Activated CD4-positive, alpha-beta T cell treated with anti-CD3 and anti-CD28 coated beads, Interleukin-2, amount 10 ng/mL, durations not matched to agents 7 days and 5 days (primary cell): ENCODE measurements at regions not wholly inside any gene's neighbourhood (a gene's known extent, or its start where the extent isn't known, plus 50 kb on each side); places are given as distances from the start of the nearest gene placed in this dataset.
A peak's percentile ranks its signal among the peaks of the same experiment; 100 is the strongest.

Experiments used
- CTCF ChIA-PET: fragments of 350-600 bp; sonication (Branson Sonifier 250); formaldehyde crosslinking; loops from one replicate; lab custom pipeline; 2021; ENCODE audit warnings: antibody characterized with exemption; lab: Charles Lee
- POLR2A ChIA-PET: fragments of 350-600 bp; sonication (Branson Sonifier 250); formaldehyde crosslinking; loops from one replicate; lab custom pipeline; 2021; ENCODE audit warnings: antibody characterized with exemption; lab: Charles Lee
- DNase-seq: peaks from one replicate; pipeline ENCODE4 v3.0.0-alpha.2; 2020
- H3K27ac Mint-ChIP-seq: one replicate; pipeline ENCODE4 v1.8.0; 2021; ENCODE audit warnings: mild to moderate bottlenecking, moderate library complexity, mixed read lengths
- H3K27me3 Mint-ChIP-seq: one replicate; pipeline ENCODE4 v1.8.0; 2021; ENCODE audit warnings: mixed read lengths
- H3K36me3 Mint-ChIP-seq: one replicate; pipeline ENCODE4 v1.8.0; 2021; ENCODE audit warnings: low read depth, mixed read lengths
- H3K4me1 Mint-ChIP-seq: one replicate; pipeline ENCODE4 v1.8.0; 2021; ENCODE audit warnings: mixed read lengths
- H3K4me3 Mint-ChIP-seq: one replicate; pipeline ENCODE4 v1.8.0; 2021; ENCODE audit warnings: mild to moderate bottlenecking, moderate library complexity, mixed read lengths
- H3K9me3 Mint-ChIP-seq: one replicate; pipeline ENCODE4 v1.8.0; 2021; ENCODE audit warnings: mixed read lengths

DNA sequence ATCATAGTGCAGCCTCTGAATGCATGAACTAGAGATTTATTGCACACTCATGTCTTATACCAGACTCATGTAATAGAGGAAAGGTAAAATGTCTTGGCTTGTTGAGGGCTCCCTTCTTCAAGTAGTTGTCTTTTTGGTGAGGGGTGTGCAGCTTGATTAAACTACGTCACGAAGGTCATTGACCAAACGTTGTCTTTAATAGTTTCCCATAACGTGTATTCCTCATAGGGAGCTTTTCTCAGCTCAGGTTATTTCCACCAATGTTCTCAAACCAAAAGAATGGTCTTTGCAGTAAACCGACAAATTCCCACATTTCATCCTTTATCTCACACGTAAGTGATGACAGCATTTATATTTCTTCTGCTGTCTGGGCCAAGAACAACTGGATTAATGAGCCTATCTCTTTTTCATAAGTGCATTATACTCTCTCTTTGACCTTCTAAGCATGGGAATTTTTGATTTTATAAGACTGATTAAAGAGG is 547.7 kb upstream of the ZEB2 start:
- Mint-ChIP-seq H3K27ac (no peak overlapping the region), H3K9me3 (peaks cover 5% of the 10 kb centered on the region), H3K36me3 (no peaks in the 10 kb centered on the region), H3K4me1 (no peaks in the 10 kb centered on the region), H3K27me3 (peaks cover 2% of the 10 kb centered on the region), H3K4me3 (no peak overlapping the region)
- POLR2A ChIA-PET = no interaction called here
- CTCF ChIA-PET = no interaction called here
- DNase-seq = no peak

DNA sequence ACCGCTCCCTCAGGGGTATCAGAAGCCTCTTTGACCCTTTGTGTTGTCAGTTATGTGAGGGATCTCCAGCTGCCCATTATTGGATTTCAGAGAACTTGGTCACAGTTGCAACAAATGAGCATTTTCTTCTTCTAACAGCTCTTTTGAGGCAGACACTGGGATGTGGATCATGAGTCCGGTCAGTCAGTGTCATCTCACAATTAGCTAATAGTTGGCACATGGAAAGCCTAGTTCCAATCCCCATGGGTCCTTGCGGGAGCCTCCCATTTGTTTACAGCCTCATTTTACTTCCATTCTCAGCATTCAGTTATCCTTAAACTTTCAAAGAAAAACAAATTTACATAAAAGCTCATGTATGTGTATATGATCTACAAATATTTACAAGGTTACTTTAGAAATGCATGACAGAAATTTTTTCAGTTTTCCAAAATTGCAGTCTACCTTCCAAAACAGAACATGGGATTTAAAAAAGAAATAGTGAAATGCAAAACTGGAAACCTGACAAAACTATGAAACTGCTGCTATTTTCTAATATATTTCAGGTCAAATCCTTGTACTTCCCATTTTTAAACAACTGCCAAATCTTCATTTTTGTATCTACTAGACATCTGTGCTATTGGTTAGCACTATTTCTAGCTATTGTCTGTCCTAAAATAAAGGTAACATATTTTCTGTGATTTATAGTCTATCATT is 547.1 kb upstream of the ZEB2 start:
- ChIA-PET CTCF (no interaction called here), POLR2A (no interaction called here)
- Mint-ChIP-seq H3K27me3 (peaks cover 2% of the 10 kb centered on the region), H3K36me3 (no peaks in the 10 kb centered on the region), H3K4me3 (no peak overlapping the region), H3K27ac (no peak overlapping the region), H3K4me1 (no peaks in the 10 kb centered on the region), H3K9me3 (peaks cover 5% of the 10 kb centered on the region)
- DNase-seq = no peak

DNA sequence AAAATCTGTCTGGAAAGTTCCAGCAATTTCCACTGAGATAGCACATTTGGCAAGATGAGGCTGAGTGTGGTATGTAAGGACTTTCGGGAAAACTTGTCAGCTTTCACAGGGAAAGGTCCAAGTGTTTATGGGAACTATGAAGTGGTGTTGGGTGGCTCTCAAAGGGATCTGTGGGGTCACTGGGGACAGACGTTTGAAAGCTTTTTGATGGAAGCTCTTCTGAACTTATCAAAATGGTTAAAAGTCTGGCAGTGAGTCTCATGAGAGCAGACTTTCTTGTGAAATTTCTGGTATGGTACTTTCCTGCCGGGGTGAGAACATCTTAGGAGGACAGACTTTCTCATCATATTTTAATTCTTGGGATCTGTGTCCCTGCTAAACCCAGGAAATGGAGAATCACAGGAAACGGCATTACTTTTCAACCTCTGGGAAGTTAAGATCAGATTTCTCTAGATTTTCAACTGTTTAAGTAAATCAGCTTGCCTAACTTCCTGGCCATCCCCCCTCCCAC is 546.3 kb upstream of the ZEB2 start:
- peaks cover 2% of the 10 kb centered on the region for H3K27me3 Mint-ChIP-seq
- DNase-seq = no peak
- ChIA-PET POLR2A (no interaction called here), CTCF (no interaction called here)
- no peaks in the 10 kb centered on the region for H3K36me3 Mint-ChIP-seq
- no peak overlapping the region for H3K27ac Mint-ChIP-seq
- H3K4me1 Mint-ChIP-seq = no peaks in the 10 kb centered on the region
- peaks cover 5% of the 10 kb centered on the region for H3K9me3 Mint-ChIP-seq
- no peak overlapping the region for H3K4me3 Mint-ChIP-seq

DNA sequence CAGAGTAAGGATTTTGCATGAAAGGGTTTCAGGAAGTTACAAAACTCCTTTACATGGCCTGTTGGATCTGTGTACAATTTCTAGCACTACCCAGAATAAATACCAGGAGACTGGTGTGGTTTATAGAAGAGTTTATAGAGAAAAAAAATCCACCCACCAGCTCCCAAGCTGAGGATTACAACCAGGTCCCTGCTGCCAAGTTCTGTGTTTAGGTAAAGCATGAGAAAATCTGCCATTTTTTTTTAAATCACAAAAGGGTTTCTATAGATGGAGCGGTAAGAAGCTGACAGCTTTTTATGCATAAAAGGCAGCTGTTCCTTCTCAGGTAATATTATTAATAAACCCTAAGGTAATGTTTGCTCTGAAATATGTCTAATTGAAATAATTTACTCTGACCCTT is 545.4 kb upstream of the ZEB2 start:
- no peak for DNase-seq
- CTCF ChIA-PET = no interaction called here
- Mint-ChIP-seq H3K27ac (no peak overlapping the region), H3K9me3 (peaks cover 5% of the 10 kb centered on the region), H3K36me3 (no peaks in the 10 kb centered on the region), H3K4me1 (no peaks in the 10 kb centered on the region), H3K4me3 (no peak overlapping the region), H3K27me3 (peaks cover 2% of the 10 kb centered on the region)
- POLR2A ChIA-PET = no interaction called here

DNA sequence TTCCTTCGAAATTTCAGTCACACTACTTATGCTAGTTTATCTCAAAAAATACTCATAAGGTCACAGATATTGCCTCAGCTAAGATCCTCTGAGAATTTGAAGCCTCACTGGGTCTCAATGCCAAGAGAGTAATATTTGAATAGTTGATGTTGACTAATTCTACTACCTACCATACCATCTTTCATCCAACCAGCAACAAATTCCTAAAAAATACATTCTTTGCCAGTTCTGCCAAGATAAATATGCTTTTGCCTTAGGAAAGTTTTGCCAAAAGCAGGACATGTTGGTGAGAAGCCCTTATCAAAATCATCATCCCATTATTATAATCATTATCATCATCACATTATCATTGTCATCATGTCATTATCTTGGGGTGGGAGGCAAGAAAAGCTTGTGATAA is 544.6 kb upstream of the ZEB2 start:
- ChIA-PET CTCF (no interaction called here), POLR2A (no interaction called here)
- Mint-ChIP-seq H3K4me1 (no peaks in the 10 kb centered on the region), H3K9me3 (peaks cover 5% of the 10 kb centered on the region), H3K4me3 (no peak overlapping the region), H3K27ac (no peak overlapping the region), H3K36me3 (no peaks in the 10 kb centered on the region), H3K27me3 (peaks cover 2% of the 10 kb centered on the region)
- DNase-seq = no peak

DNA sequence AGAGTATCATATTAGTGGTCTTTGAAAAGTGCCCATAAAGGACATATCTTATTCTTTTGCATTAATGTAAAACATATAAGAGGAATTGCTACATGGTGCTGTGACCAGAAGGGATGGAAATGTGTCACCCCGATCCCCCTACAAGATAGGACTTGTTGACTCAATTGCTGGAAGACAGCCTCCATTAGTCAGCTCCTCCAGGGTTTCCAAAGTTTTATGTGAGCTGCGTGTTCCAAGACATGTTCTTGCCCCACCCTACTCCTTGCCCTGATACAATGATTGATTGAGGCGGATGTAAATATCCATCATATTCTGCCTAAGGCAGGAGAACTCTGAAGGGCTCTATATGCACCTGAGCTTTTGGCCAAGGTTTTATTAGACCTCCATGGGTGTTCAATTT is 541.0 kb upstream of the ZEB2 start:
- ChIA-PET CTCF (no interaction called here), POLR2A (no interaction called here)
- Mint-ChIP-seq H3K4me1 (no peaks in the 10 kb centered on the region), H3K36me3 (no peaks in the 10 kb centered on the region), H3K4me3 (no peak overlapping the region), H3K27me3 (peaks cover 2% of the 10 kb centered on the region), H3K27ac (no peak overlapping the region), H3K9me3 (peaks cover 5% of the 10 kb centered on the region)
- DNase-seq = no peak

DNA sequence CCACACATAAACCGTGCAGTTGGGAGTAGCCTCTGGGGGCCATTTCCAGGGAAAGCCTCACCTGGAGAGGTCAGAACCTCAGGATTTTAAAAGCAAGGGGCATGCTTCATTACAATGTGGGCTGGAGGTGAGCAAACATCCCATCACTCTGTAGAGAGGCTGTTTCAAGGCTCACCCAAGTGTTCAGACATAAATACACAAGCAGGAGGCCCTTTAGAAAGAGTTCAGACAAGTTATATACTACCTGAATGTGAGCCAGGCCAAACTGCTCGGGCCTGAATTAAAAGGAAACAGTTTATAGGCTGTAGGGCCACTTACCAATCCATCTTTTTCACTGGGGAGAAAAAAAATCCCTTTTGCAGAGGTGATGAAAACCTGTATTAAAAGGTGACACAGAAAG is 540.0 kb upstream of the ZEB2 start:
- peaks cover 5% of the 10 kb centered on the region for H3K9me3 Mint-ChIP-seq
- H3K27ac Mint-ChIP-seq = no peak overlapping the region
- CTCF ChIA-PET = no interaction called here

DNA sequence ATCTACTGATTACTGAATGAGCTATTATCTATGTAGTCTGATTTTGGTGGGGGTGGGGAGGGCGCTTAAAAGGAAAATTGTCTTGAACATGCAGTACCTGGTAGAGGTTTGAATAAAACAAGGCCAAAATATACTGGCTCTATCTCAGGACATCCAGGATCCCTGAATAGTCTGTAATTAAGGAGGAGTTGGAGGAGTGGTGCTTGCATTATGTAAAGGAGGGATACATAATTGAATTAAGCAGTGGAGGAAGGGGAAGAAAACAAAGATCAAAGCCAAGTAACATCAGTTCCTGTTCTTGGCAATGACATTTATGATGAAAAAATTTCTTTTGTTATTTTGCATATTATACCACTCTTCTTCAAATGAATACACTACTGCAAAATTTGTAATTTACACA is 539.4 kb upstream of the ZEB2 start:
- no peak overlapping the region for H3K4me3 Mint-ChIP-seq
- no peaks in the 10 kb centered on the region for H3K36me3 Mint-ChIP-seq
- H3K27me3 Mint-ChIP-seq = peaks cover 2% of the 10 kb centered on the region
- CTCF ChIA-PET = no interaction called here
- no peak overlapping the region for H3K27ac Mint-ChIP-seq
- POLR2A ChIA-PET = no interaction called here
- peaks cover 5% of the 10 kb centered on the region for H3K9me3 Mint-ChIP-seq
- DNase-seq = no peak
- H3K4me1 Mint-ChIP-seq = no peaks in the 10 kb centered on the region

More for the DNA sequence above, 540.0 kb upstream of the ZEB2 start:
- POLR2A ChIA-PET = no interaction called here
- no peaks in the 10 kb centered on the region for H3K4me1 Mint-ChIP-seq
- H3K27me3 Mint-ChIP-seq = peaks cover 2% of the 10 kb centered on the region
- H3K4me3 Mint-ChIP-seq = no peak overlapping the region
- H3K36me3 Mint-ChIP-seq = no peaks in the 10 kb centered on the region
- no peak for DNase-seq

DNA sequence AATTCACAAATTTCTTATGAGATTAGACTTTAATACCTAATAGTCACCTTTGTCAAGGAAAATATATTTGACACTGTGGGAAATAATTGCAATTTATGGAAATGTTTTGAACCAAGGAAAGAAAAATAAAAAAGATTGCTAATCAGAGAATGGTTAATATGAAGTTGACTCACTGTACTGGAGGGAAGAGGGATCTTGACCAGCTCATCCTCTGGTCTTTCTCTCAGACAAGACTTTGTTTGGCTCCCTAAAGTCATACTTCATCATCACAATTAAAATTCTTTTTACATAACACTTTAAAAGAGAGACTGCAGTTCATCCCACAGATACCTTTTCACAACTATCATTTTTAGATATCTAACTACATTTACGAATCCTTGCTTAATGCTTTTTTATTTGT is 538.5 kb upstream of the ZEB2 start:
- peaks cover under 1% of the 10 kb centered on the region for H3K27me3 Mint-ChIP-seq
- no peak overlapping the region for H3K27ac Mint-ChIP-seq
- H3K4me1 Mint-ChIP-seq = no peaks in the 10 kb centered on the region
- no peak for DNase-seq
- CTCF ChIA-PET = no interaction called here
- no peaks in the 10 kb centered on the region for H3K36me3 Mint-ChIP-seq
- POLR2A ChIA-PET = no interaction called here
- H3K4me3 Mint-ChIP-seq = no peak overlapping the region
- peaks cover 4% of the 10 kb centered on the region for H3K9me3 Mint-ChIP-seq

DNA sequence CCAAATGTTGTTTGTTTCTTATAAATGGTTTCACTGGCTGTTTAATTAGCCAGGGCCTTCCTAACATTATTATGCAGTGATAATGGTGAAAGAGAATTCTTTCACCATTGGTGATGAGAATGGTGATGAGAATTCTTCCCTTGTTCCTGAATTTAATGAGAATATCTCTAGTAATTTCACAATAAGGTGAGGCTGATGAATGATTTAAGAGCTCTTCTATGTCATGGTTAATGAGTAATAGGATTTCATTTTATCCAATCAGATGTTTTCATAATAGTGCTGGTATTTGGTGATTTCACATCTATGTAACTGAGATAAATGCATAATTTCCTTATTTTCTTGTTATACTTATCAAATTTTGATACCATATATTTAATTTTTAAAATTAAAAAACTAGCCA is 535.7 kb upstream of the ZEB2 start:
- POLR2A ChIA-PET = no interaction called here
- Mint-ChIP-seq H3K27ac (no peak overlapping the region), H3K4me3 (no peak overlapping the region), H3K27me3 (no peaks in the 10 kb centered on the region), H3K4me1 (no peaks in the 10 kb centered on the region), H3K36me3 (no peaks in the 10 kb centered on the region), H3K9me3 (no peaks in the 10 kb centered on the region)
- no peak for DNase-seq
- CTCF ChIA-PET = no interaction called here

DNA sequence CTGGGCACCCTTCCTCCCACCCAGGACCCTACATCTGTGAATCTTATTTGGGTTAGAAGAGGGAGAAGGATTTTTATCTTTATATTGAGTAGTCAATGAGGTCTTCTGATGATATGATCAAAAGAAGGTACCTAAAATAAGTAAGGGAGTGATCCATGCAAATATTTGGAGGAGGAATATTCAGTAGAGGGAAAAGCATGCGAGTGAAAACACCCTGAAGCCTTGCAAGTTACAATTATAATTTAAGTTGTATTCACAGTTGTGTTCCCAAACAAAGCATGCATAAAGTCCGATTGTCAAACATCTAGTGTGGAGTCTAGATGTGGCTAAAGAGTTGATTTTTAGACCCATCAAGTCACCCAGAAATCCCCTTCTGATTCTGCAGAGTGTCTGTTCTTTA is 530.2 kb upstream of the ZEB2 start:
- no peak overlapping the region for H3K27ac Mint-ChIP-seq
- H3K4me3 Mint-ChIP-seq = no peak overlapping the region
- H3K36me3 Mint-ChIP-seq = no peaks in the 10 kb centered on the region
- ChIA-PET POLR2A (no interaction called here), CTCF (no interaction called here)
- no peaks in the 10 kb centered on the region for H3K27me3 Mint-ChIP-seq
- H3K4me1 Mint-ChIP-seq = no peaks in the 10 kb centered on the region
- H3K9me3 Mint-ChIP-seq = no peaks in the 10 kb centered on the region
- DNase-seq = no peak

DNA sequence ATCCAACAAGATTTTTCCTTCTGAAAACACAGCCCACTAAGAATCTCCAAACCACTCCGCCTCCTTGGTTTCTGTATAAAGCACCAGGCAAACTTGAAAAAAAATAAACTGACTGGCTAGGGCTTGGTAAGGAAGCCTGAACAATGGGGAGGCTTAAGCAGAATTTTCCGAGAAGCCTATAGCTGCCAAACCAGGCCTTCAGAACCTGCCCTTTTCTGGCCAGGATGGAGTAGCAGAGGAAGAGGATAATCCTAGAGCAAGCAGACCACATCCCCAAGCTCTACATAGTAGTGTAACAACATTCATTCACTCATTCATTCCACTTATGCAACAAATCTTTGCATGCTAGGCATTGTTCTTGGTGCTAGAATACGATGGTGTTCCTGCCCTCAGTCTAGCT is 529.6 kb upstream of the ZEB2 start:
- DNase-seq = no peak
- Mint-ChIP-seq H3K4me3 (no peak overlapping the region), H3K36me3 (no peaks in the 10 kb centered on the region), H3K4me1 (no peaks in the 10 kb centered on the region), H3K27me3 (no peaks in the 10 kb centered on the region), H3K27ac (peak overlapping the region; percentile 19), H3K9me3 (no peaks in the 10 kb centered on the region)
- POLR2A ChIA-PET = no interaction called here
- CTCF ChIA-PET = no interaction called here

DNA sequence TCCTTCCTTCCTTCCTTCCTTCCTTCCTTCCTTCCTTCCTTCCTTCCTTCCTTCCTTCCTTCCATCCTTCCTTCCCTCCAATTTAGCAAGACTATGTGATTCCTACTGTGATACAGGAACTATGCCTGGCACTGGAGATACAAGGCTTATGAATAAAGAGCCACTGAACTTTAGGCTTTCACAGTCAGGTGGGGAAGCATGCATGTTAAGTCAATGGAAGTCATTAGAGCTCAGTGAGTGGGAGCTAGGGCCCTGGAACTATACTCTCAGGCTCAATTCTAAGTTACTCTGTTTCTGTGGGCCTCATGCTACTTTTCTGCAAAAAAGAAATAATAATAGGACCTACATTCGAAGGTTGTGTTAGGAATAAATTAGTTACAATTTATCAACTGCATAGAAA is 527.6 kb upstream of the ZEB2 start:
- no peak for DNase-seq
- ChIA-PET POLR2A (no interaction called here), CTCF (no interaction called here)
- no peaks in the 10 kb centered on the region for H3K9me3 Mint-ChIP-seq
- H3K27me3 Mint-ChIP-seq = no peaks in the 10 kb centered on the region
- H3K27ac Mint-ChIP-seq = no peak overlapping the region
- H3K4me3 Mint-ChIP-seq = no peak overlapping the region
- H3K4me1 Mint-ChIP-seq = no peaks in the 10 kb centered on the region
- no peaks in the 10 kb centered on the region for H3K36me3 Mint-ChIP-seq

DNA sequence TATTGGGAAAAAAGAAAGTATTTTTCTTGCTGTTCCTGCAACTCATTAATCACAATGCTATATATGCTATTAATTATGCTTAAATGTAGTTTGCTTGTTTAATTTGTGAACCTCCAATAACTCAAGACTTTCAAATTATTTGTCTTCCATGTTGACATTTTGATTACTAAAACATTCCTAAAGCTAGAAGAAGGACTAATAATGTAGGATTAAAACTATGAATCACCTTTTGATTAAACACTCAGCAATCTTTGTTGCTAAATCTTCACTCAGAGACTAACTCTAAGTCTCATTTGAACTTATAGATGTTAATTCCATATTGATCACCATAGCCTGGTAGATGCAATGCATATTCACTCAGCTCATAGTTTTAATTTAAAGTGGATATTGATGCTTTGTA is 524.6 kb upstream of the ZEB2 start:
- H3K9me3 Mint-ChIP-seq = no peaks in the 10 kb centered on the region
- DNase-seq = no peak
- H3K4me1 Mint-ChIP-seq = no peaks in the 10 kb centered on the region
- CTCF ChIA-PET = no interaction called here
- POLR2A ChIA-PET = no interaction called here
- H3K4me3 Mint-ChIP-seq = no peak overlapping the region
- no peaks in the 10 kb centered on the region for H3K36me3 Mint-ChIP-seq
- no peaks in the 10 kb centered on the region for H3K27me3 Mint-ChIP-seq
- no peak overlapping the region for H3K27ac Mint-ChIP-seq
